ENCODE measurements at regions not wholly inside any gene's neighbourhood (a gene's known extent, or its start where the extent isn't known, plus 50 kb on each side); places are given as distances from the start of the nearest gene placed in this dataset.

DNA sequence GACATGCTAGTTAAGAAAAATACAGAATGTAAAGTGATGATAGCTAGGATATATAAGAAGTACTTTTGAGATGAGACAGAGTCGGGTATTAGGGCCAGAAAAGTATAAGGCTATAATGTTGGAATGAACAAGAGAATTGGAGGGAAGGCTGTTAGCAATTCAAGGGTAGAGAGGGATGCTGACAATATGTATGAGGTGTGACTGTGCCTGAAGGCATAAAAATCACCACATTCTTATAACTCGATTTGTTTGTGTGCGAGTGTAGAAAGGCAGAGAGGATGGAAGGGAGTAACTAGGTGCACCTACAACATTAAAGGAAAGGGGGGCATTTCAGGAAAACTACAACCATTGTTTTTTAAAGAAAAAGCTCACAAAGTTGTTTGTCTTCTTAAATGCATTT lies 86.0 kb downstream of the FAT4 start:
- TF ChIP-seq ZFP30 (CRISPR knock-in tag; IDR thresholded peaks at IDR 0.05), result no peak
- TF ChIP-seq ARNTL (CRISPR knock-in tag; IDR thresholded peaks at IDR 0.05; ENCODE audit: borderline replicate concordance, low read depth), result no peak
- no peak for TF ChIP-seq ZFP3 (CRISPR knock-in tag; IDR thresholded peaks at IDR 0.05)
- no peak for TF ChIP-seq ESRRG (CRISPR knock-in tag; IDR thresholded peaks at IDR 0.05)
- no peak for TF ChIP-seq GLIS3 (CRISPR knock-in tag; IDR thresholded peaks at IDR 0.05)
- TF ChIP-seq TOX (CRISPR knock-in tag; IDR thresholded peaks at IDR 0.05; ENCODE audit: borderline replicate concordance), result no peak
- no peak for TF ChIP-seq ZC3H10 (CRISPR knock-in tag; IDR thresholded peaks at IDR 0.05)
